HEK293T (cell line): ENCODE measurements at regions not wholly inside any gene's neighbourhood (a gene's known extent, or its start where the extent isn't known, plus 50 kb on each side); places are given as distances from the start of the nearest gene placed in this dataset.

Source experiments
- BHLHE40 ChIP-seq: fragments of 450-650 bp; IDR thresholded peaks from 2 replicates; pipeline ENCODE4 v1.6.1; 2016; ENCODE audit warnings: mild to moderate bottlenecking, moderate library complexity, borderline replicate concordance
- ELF4 ChIP-seq: fragments of 450-650 bp; IDR thresholded peaks from 2 replicates; pipeline ENCODE4 v1.6.1; 2017; ENCODE audit warnings: antibody characterized with exemption
- FOXM1 ChIP-seq: fragments of 450-650 bp; IDR thresholded peaks from 2 replicates; pipeline ENCODE4 v1.6.1; 2017; ENCODE audit warnings: mild to moderate bottlenecking, borderline replicate concordance
- SP1 ChIP-seq: fragments of 450-650 bp; IDR thresholded peaks from 2 replicates; pipeline ENCODE4 v1.6.1; 2017

DNA sequence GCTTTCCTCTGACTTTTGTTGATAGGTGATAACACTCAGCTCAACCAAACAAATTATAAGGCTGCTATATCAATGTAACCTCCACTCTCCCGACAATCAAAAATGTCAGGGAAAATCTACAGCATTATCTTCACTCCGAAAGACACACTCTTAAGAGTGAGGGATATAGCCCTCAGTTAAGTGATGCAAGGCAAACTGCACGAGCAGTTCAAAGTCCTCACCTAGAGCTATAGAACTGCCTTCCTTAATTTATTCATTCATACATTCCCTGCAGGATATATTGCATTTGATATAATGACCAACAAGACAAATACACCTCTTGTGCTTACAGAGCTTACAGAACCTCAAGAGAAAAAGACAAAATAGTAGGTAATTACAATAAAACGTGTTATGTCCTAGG lies 378.1 kb downstream of the ELAVL2 start:
- TF ChIP-seq SP1 (no peak), BHLHE40 (no peak), ELF4 (no peak), FOXM1 (no peak)
